Neural progenitor cell (in vitro differentiated cells): ENCODE measurements at regions not wholly inside any gene's neighbourhood (a gene's known extent, or its start where the extent isn't known, plus 50 kb on each side); places are given as distances from the start of the nearest gene placed in this dataset.
"Not testable (repeated sequence)": the region's sequence is repeated elsewhere in the genome, so short reads cannot be mapped to it uniquely, and the experiment has no call there.

Source experiments
- EZH2 ChIP-seq: fragments of 200-600 bp; sonication (generic); IDR thresholded peaks from 2 replicates; pipeline ENCODE4 v1.6.1; 2017; ENCODE audit warnings: antibody characterized with exemption, mild to moderate bottlenecking, moderate library complexity
- EZH2phosphoT487 ChIP-seq: fragments of 200-600 bp; sonication (generic); IDR thresholded peaks from 2 replicates; pipeline ENCODE4 v1.6.1; 2017; ENCODE audit warnings: antibody characterized with exemption
- TF ChIP-seq, protein P1 (sequence below): fragments of 200-600 bp; sonication (generic); IDR thresholded peaks from 2 replicates; pipeline ENCODE4 v1.5.1; 2017; ENCODE audit warnings: antibody characterized with exemption, mild to moderate bottlenecking

DNA sequence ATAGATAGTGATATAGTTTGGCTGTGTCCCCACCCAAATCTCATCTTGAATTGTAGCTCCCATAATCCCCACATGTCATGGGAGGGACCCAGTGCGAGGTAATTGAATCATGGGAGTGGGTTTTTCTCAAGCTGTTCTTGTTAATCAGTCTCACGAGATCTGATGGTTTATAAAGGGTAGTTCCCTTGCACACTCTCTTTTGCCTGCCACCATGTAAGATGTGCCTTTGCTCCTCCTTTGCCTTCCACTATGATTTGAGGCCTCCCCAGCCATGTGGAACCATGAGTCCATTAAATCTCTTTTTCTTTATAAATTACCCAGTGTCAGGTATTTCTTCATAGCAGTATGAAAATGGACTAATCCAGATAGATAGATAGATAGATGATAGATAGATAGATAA, 73.8 kb upstream of the NFASC start:
- TF ChIP-seq, protein P1, sequence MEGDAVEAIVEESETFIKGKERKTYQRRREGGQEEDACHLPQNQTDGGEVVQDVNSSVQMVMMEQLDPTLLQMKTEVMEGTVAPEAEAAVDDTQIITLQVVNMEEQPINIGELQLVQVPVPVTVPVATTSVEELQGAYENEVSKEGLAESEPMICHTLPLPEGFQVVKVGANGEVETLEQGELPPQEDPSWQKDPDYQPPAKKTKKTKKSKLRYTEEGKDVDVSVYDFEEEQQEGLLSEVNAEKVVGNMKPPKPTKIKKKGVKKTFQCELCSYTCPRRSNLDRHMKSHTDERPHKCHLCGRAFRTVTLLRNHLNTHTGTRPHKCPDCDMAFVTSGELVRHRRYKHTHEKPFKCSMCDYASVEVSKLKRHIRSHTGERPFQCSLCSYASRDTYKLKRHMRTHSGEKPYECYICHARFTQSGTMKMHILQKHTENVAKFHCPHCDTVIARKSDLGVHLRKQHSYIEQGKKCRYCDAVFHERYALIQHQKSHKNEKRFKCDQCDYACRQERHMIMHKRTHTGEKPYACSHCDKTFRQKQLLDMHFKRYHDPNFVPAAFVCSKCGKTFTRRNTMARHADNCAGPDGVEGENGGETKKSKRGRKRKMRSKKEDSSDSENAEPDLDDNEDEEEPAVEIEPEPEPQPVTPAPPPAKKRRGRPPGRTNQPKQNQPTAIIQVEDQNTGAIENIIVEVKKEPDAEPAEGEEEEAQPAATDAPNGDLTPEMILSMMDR, result not testable (repeated sequence)
- TF ChIP-seq EZH2, EZH2phosphoT487: not testable (repeated sequence)
